ENCODE measurements at regions not wholly inside any gene's neighbourhood (a gene's known extent, or its start where the extent isn't known, plus 50 kb on each side); places are given as distances from the start of the nearest gene placed in this dataset.

GRCh38 chr14:34355584-34356263 lies 106.3 kb downstream of the SPTSSA start:
- Histone ChIP-seq H3K36me3 (ENCODE audit: control insufficient read depth in 1 of 2, insufficient read depth in 2 of 2, low read length in 2 of 2) (no peaks in the 10 kb centered on the region), H3K4me3 (replicated peaks in 1 of 2; ENCODE audit: low read depth in 1 of 2, low read length in 2 of 2) (no peak overlapping the region), H3K9me3 (ENCODE audit: control insufficient read depth in 1 of 2, insufficient read depth in 1 of 2, low read depth in 1 of 2, low read length in 2 of 2) (no peaks in the 10 kb centered on the region), H3K9ac (ENCODE audit: low read length) (no peak overlapping the region), H3K27ac (ENCODE audit: low read depth, low read length) (no peak overlapping the region), H2AFZ (ENCODE audit: low read depth, low read length, poor library complexity, severe bottlenecking) (no peak overlapping the region), H3K79me2 (ENCODE audit: insufficient read depth, low read length) (no peaks in the 10 kb centered on the region), H3K4me2 (ENCODE audit: low read length) (no peak overlapping the region), H3K4me1 (ENCODE audit: control insufficient read depth in 1 of 2, insufficient read depth in 2 of 2, low read length in 2 of 2) (no peaks in the 10 kb centered on the region), H4K20me1 (ENCODE audit: insufficient read depth) (no peaks in the 10 kb centered on the region), H3K9me2 (ENCODE audit: insufficient read depth) (no peaks in the 10 kb centered on the region), H3K27me3 (ENCODE audit: insufficient read depth, low read length) (no peaks in the 10 kb centered on the region)
- no peak for DNase-seq (ENCODE audit: low read depth, low spot score)
- ChIA-PET POLR2A (no interaction called here), RAD21 (ENCODE audit: low non-redundant PET in 1 of 2, low total read pairs in 2 of 2, uncharacterized antibody in 2 of 2, unreplicated experiment in 2 of 2) (no interaction called here), CTCF (interaction anchor here (0.7 kb wide), 1 partner anchor 23 kb away, joined by 3 read pairs; no protein-coding TSS in a partner anchor)
- no TSS peak for BruUV-seq (replicated peaks)
- ATAC-seq, result no peak
- intact Hi-C loops (cut with micrococcal nuclease), result no loop called here
- no peak for TF ChIP-seq JUND (IDR thresholded peaks at IDR 0.05)
- TF ChIP-seq EZH2 (IDR thresholded peaks at IDR 0.05), result no peak
- TF ChIP-seq CEBPB (IDR thresholded peaks at IDR 0.05; ENCODE audit: low read depth), result no peak
- TF ChIP-seq EZH2phosphoT487 (IDR thresholded peaks at IDR 0.05; ENCODE audit: borderline replicate concordance), result no peak
- TF ChIP-seq YY1 (IDR thresholded peaks at IDR 0.05; ENCODE audit: extremely low read depth, insufficient replicate concordance, low read depth, low read length), result no peak
- no peak for TF ChIP-seq TCF7L2 (IDR thresholded peaks at IDR 0.05; ENCODE audit: borderline replicate concordance, extremely low read depth, insufficient read depth, insufficient read length)
- no peak for TF ChIP-seq SRF (IDR thresholded peaks at IDR 0.05; ENCODE audit: low read depth)
- TF ChIP-seq ZNF274 (IDR thresholded peaks at IDR 0.05; ENCODE audit: low read depth, low read length), result no peak
- TF ChIP-seq POLR2A (IDR thresholded peaks at IDR 0.05; ENCODE audit: borderline replicate concordance, extremely low read depth, insufficient read depth, insufficient read length), result no peak
- TF ChIP-seq MAX (IDR thresholded peaks at IDR 0.05), result no peak
- TF ChIP-seq SP1 (IDR thresholded peaks at IDR 0.05; ENCODE audit: low read depth), result no peak
- no peak for TF ChIP-seq ATF3 (IDR thresholded peaks at IDR 0.05)

All from HCT116 (cell line).